ENCODE measurements at regions not wholly inside any gene's neighbourhood (a gene's known extent, or its start where the extent isn't known, plus 50 kb on each side); places are given as distances from the start of the nearest gene placed in this dataset.

DNA sequence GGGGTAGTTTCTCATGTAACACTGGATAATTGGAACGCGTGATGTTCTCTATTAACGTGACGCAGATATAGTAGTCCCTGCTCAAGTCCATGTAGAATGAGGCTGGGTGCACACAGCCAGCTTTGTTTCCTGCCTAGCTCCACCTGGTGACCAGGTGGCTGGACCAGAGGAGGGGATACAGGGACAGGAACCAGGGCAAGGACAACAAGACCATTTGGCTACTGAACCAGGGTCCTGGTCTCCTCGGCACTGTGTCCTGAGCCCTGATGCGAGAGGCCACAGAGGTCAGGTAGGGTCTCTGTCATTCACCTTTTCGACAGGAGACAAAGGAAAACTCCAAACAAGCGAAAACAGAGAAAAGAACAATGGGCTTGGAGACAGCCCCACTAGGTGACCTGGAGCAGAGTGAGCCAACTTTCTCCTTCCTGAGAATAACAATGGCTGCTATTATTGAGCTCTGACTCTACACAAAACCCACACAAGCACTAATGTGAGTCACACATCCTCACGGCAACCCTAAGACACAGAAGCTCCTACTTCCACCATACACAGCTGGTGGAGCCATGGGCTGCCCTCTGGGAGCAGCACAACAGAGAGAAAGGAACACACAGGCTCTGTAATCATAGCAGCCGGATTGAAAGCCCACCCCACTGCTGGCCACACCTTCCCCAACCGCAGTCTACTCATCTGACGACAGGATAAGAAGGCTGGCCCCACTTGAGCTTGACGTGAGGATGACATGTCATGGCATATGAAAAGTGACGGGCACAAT is 67.3 kb upstream of the TEX51 start:
- no peak overlapping the region for H3K27ac ChIP-seq
- no peaks in the 10 kb centered on the region for H3K36me3 ChIP-seq
- no peak overlapping the region for H3K4me3 ChIP-seq
- no peaks in the 10 kb centered on the region for H3K4me1 ChIP-seq (replicated peaks)
- H3K9me3 ChIP-seq (replicated peaks), result 0 out of 2 replicates have a peak, but pooled peaks cover 4% of the 10 kb centered on the region
- H3K27me3 ChIP-seq (replicated peaks), result no peaks in the 10 kb centered on the region
- DNase-seq (ENCODE audit: low read depth in 1 of 2, low spot score in 2 of 2), result peak in 1 of 2 experiments; percentile 33

DNA sequence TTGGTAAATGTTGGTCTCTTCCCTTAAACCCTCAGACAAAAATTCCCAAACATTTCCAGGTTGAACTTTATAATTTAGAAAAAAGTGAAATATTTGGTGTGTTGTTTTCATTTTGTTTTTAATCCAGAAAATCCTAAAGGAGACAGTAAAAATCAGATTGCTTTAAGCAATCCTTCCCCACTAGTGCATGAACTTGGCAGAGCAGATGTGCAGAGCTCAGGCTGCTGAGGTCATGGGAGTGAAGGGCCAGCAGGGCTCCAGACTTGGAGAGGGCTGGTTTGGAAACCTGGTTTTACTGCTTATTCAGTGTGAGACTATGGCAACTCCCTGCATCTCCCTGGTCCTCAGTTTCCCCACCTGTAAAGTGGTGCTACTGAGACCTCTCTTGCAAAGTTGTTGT is 66.7 kb upstream of the TEX51 start:
- DNase-seq (ENCODE audit: low read depth in 1 of 2, low spot score in 2 of 2), result peak in 1 of 2 experiments; percentile 21
- Histone ChIP-seq H3K9me3 (replicated peaks) (0 out of 2 replicates have a peak, but pooled peaks cover 4% of the 10 kb centered on the region), H3K27ac (no peak overlapping the region), H3K27me3 (replicated peaks) (no peaks in the 10 kb centered on the region), H3K4me1 (replicated peaks) (no peaks in the 10 kb centered on the region), H3K4me3 (no peak overlapping the region), H3K36me3 (no peaks in the 10 kb centered on the region)

DNA sequence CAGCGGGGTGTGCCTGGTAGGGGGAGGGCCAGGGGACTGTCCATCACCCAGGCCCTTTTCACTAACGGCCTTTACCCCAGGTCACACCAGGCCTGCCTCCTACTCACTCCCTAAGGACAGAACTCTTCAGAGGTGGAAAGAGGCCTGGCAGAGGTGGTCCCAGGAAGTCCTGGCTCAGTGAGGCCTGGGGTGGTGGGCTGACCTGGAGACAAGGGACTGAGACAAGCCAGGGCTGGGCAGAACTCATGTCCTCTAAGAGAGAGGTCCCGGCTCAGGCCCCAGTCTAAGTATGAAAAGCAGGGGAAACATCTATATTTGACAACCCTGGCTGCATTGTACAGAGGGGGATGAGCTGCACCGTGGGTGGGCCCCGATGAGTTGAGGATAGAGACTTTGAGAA is 65.9 kb upstream of the TEX51 start:
- no peak overlapping the region for H3K4me3 ChIP-seq
- no peaks in the 10 kb centered on the region for H3K4me1 ChIP-seq (replicated peaks)
- no peak overlapping the region for H3K27ac ChIP-seq
- DNase-seq (ENCODE audit: low read depth in 1 of 2, low spot score in 2 of 2), result peak in 1 of 2 experiments; percentile 35
- 0 out of 2 replicates have a peak, but pooled peaks cover 4% of the 10 kb centered on the region for H3K9me3 ChIP-seq (replicated peaks)
- no peaks in the 10 kb centered on the region for H3K36me3 ChIP-seq
- no peaks in the 10 kb centered on the region for H3K27me3 ChIP-seq (replicated peaks)

DNA sequence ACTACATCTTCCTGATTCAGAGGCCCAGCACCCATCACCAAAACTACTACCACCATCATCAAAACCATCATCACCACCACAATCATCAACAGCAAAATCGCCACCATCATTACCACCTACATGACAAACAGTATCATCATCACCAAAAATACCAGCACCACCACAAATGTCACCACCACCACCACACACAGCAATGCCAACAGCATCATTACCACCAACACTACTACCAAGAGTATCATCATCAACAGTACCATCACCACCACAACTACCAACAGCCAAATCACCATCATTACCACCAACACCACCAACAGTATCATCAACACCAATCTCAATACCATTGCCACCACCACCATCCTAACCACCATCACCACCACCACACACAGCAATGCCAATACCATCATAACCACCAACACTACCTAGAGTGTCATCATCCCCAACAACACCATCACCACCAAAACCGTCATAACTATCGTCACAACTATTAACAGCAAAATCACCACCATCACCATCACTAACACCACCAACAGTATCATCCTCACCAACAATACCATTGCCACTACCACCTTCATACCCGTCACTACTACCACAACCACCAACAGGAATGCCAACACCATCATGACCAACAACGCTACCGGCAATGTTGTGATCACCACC is 64.6 kb upstream of the TEX51 start:
- H3K4me1 ChIP-seq (replicated peaks), result no peaks in the 10 kb centered on the region
- H3K4me3 ChIP-seq, result no peak overlapping the region
- DNase-seq (ENCODE audit: low read depth in 1 of 2, low spot score in 2 of 2), result peak in 1 of 2 experiments; percentile 7
- H3K9me3 ChIP-seq (replicated peaks), result 0 out of 2 replicates have a peak, but pooled peaks cover 4% of the 10 kb centered on the region
- H3K27me3 ChIP-seq (replicated peaks), result no peaks in the 10 kb centered on the region
- no peak overlapping the region for H3K27ac ChIP-seq
- no peaks in the 10 kb centered on the region for H3K36me3 ChIP-seq

DNA sequence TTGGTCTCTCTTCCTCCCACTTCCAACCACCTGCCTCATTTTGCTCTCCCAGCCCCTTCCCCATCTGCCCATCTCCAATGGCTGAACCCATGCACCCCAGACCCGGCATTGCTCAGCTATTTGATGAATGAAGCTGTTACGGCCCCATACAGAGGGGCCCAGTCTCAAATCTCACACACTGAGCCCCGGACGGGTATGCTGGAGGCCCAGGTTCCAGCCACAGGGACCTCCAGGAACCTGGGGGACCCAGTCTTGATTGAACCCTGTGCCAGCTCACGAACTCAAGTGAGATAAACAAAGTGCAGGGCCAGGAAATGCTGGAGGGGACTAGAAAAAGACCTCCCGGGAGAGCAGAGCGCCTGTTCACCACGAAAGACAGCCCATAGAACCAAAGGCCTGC is 63.4 kb upstream of the TEX51 start:
- DNase-seq (ENCODE audit: low read depth in 1 of 2, low spot score in 2 of 2), result peak in 1 of 2 experiments; percentile 26
- Histone ChIP-seq H3K4me3 (no peak overlapping the region), H3K4me1 (replicated peaks) (no peaks in the 10 kb centered on the region), H3K27me3 (replicated peaks) (no peaks in the 10 kb centered on the region), H3K9me3 (replicated peaks) (0 out of 2 replicates have a peak, but pooled peaks cover 4% of the 10 kb centered on the region), H3K36me3 (no peaks in the 10 kb centered on the region), H3K27ac (no peak overlapping the region)

DNA sequence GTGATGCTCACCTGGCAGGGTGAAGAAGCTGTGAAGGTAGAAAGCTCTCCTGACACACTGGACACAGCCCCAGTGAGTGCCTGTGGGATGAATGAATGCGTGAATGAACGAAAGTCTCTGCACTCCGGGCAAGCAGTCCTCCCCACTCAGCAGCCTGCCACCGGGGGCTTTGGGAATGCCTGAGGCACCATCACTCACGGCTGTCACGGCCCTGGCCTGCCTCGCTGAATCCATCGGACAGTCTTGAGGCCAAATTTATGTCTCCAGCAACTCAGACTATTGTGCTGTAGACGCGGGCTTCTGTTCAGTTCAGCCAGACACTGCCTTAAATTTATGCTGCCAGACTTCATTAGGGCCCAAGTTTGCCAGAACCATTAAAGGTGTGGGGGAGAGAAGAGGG is 62.9 kb upstream of the TEX51 start:
- Histone ChIP-seq H3K4me1 (replicated peaks) (no peaks in the 10 kb centered on the region), H3K27me3 (replicated peaks) (no peaks in the 10 kb centered on the region), H3K4me3 (no peak overlapping the region), H3K9me3 (replicated peaks) (0 out of 2 replicates have a peak, but pooled peaks cover 4% of the 10 kb centered on the region), H3K36me3 (no peaks in the 10 kb centered on the region), H3K27ac (no peak overlapping the region)
- DNase-seq (ENCODE audit: low read depth in 1 of 2, low spot score in 2 of 2), result peak in 1 of 2 experiments; percentile 37

DNA sequence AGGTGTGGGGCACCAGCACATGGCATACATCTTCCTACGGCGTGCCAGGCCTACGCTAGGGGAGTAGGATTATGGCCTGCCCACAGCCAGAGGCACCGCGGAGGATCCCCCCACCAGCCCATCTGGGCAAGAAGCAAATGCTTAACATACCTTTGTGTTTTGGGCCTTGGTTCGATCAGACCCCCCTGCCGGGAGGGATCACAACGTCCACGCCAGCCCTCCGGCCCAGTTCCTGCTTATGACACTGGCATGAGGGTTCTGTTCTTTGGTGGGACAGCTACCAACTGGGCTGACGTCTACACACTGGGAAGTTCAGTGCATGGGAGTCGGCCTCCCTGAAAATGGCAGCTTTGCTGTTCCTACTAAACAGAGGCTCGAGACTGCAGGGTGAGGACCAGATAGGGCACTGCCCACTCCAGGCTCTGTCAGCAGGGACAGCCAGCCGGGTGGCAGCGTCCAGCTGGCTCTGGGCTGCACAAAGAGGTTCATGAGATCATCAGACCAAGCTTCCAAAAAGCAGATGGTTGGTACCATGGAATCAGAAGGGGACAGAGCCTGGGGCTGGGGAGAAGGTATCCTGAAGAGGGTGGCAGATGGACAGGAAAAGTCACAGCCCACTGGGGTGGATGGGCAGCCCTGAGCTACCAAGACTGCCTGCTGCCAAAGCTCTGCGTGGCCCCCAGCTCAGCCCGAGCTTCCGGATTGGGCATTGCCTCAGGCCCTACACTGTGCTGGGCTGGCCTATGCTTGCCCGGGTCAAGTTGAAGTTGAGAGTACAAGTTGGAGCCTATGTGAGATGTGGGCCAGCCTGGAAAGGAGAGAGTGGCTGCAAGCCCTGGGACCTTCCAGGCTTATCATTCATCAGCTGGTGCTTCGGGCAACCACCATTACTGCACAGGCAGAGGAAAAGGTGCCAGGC is 61.7 kb upstream of the TEX51 start:
- Histone ChIP-seq H3K4me3 (no peak overlapping the region), H3K9me3 (replicated peaks) (0 out of 2 replicates have a peak, but pooled peaks cover 4% of the 10 kb centered on the region), H3K4me1 (replicated peaks) (no peaks in the 10 kb centered on the region), H3K36me3 (no peaks in the 10 kb centered on the region), H3K27me3 (replicated peaks) (no peaks in the 10 kb centered on the region), H3K27ac (no peak overlapping the region)
- peak in 1 of 2 experiments; percentile 32 for DNase-seq (ENCODE audit: low read depth in 1 of 2, low spot score in 2 of 2)

DNA sequence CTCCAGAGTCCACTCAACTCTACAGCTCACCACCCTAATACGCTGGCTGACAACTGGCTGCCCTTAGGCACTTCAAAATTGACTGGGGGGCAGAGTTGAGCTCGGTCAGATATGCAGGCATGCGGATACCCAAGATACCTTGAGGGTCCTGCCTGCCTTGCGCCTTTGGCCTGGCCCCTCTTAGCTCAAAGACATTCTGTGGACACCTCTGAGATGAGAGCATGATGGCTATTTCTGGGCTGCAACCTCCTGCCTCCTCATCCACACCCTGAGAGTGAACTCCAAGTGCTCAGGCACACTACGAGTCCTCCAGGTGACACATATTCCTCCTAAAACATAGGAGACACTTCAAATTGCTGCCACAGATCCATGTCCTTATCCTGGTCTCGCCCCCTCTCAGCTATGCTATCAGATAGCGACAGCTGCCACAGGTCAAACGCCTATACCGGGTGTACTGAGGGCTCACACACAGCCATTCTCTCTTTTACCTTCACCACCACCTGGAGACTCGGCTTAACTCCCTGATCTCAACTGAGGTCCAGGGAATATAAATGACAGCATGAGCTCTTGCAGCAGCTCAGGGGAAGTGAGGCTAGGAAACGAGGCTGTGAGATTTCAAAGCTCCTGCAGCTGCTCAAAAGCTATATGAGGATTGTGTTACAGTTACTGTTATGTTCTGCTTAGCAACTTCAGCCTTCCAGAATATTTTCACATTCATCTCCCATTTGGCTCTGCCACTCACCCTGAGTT is 60.5 kb upstream of the TEX51 start:
- Histone ChIP-seq H3K4me3 (no peak overlapping the region), H3K27ac (no peak overlapping the region), H3K9me3 (replicated peaks) (0 out of 2 replicates have a peak, but pooled peaks cover 4% of the 10 kb centered on the region), H3K27me3 (replicated peaks) (no peaks in the 10 kb centered on the region), H3K4me1 (replicated peaks) (no peaks in the 10 kb centered on the region), H3K36me3 (no peaks in the 10 kb centered on the region)
- DNase-seq (ENCODE audit: low read depth in 1 of 2, low spot score in 2 of 2), result peak in 1 of 2 experiments; percentile 22

DNA sequence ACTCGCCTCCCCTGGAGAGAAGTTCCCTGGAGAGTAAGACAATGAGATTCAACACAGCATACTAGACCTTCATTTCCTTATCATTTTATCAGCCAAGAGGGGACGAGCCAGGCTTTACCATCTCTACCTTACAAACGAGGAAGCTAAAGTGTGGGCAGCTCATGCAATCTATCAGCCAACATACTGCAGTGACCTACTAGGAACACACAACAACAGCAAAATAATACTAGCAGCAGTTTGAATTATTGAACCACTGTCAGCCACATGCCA is 60.0 kb upstream of the TEX51 start:
- no peak overlapping the region for H3K27ac ChIP-seq
- H3K4me1 ChIP-seq (replicated peaks), result no peaks in the 10 kb centered on the region
- DNase-seq (ENCODE audit: low read depth in 1 of 2, low spot score in 2 of 2), result peak in 1 of 2 experiments; percentile 0
- H3K9me3 ChIP-seq (replicated peaks), result 0 out of 2 replicates have a peak, but pooled peaks cover 4% of the 10 kb centered on the region
- no peak overlapping the region for H3K4me3 ChIP-seq
- H3K27me3 ChIP-seq (replicated peaks), result no peaks in the 10 kb centered on the region
- no peaks in the 10 kb centered on the region for H3K36me3 ChIP-seq

DNA sequence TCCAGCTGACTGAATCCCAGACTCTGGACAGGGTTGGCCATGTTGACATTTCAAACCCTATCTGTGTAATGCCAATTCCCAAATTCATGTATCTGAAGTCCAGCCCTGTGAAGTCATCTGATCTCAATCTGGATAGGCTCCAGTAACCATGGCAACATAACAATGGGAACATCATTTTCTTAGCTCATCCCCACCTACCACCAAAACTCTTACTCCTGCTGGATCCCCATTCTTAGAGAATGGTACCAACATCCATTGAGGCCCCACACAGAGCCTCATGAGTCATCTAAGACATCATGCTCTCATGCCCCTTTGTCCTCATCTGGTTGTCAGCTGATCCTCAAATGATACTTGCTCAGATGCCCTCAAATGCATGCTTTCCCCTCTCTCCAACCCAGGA is 58.9 kb upstream of the TEX51 start:
- H3K27ac ChIP-seq, result no peak overlapping the region
- no peaks in the 10 kb centered on the region for H3K9me3 ChIP-seq (replicated peaks)
- no peaks in the 10 kb centered on the region for H3K4me1 ChIP-seq (replicated peaks)
- no peak overlapping the region for H3K4me3 ChIP-seq
- H3K27me3 ChIP-seq (replicated peaks), result no peaks in the 10 kb centered on the region
- H3K36me3 ChIP-seq, result no peaks in the 10 kb centered on the region
- DNase-seq (ENCODE audit: low read depth in 1 of 2, low spot score in 2 of 2), result peak in 1 of 2 experiments; percentile 6

DNA sequence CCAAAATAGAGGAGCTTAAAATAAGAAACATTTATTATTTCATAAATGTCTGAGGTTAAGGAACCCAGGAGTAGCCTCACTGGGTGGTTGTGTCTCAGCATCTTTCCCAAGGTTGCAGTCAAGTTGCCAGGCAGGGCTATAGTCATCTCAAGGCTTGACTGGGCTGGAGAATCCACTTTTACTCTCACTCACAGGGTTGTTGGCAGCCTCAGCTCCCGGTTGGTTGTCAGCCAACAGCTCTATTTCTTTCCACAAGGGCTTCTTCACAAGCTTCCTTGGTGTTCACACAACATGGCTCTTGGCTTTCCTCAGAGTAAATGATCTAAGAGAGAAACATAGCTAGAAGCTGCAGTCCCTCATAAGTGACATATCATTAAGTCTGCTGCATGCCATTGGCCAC is 55.6 kb upstream of the TEX51 start:
- Histone ChIP-seq H3K27ac (no peak overlapping the region), H3K4me1 (replicated peaks) (no peaks in the 10 kb centered on the region), H3K4me3 (no peak overlapping the region), H3K36me3 (no peaks in the 10 kb centered on the region), H3K9me3 (replicated peaks) (no peaks in the 10 kb centered on the region), H3K27me3 (replicated peaks) (no peaks in the 10 kb centered on the region)
- DNase-seq (ENCODE audit: low read depth in 1 of 2, low spot score in 2 of 2), result peak in 1 of 2 experiments; percentile 16

DNA sequence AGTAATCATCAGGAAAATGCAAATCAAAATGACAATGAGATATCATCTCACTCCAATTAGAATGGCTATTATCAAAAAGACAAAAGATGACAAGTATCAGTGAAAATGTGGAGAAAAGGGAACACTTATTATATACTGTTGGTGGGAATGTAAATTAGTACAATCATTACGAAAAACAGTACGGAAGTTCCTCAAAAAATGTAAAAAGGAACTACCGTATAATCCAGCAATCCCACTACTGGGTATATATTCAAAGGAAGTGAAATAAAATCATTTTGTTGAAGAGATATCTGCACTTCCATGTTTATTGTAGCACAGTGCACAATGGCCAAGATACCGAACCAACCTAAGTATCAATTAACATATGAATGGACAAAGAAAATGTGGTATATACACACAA is 52.4 kb upstream of the TEX51 start:
- no peaks in the 10 kb centered on the region for H3K9me3 ChIP-seq (replicated peaks)
- no peaks in the 10 kb centered on the region for H3K36me3 ChIP-seq
- no peak for DNase-seq (ENCODE audit: low read depth in 1 of 2, low spot score in 2 of 2)
- no peak overlapping the region for H3K4me3 ChIP-seq
- H3K27ac ChIP-seq, result no peak overlapping the region
- H3K4me1 ChIP-seq (replicated peaks), result no peaks in the 10 kb centered on the region
- H3K27me3 ChIP-seq (replicated peaks), result no peaks in the 10 kb centered on the region
